Fibroblast of the aortic adventitia (primary cell): ENCODE measurements at regions not wholly inside any gene's neighbourhood (a gene's known extent, or its start where the extent isn't known, plus 50 kb on each side); places are given as distances from the start of the nearest gene placed in this dataset.

Experiments used
- DNase-seq: peaks from one replicate; pipeline ENCODE4 v3.0.0-alpha.2; 2010; ENCODE audit warnings: low read depth
- H3K4me3 ChIP-seq: 2 replicates; pipeline ENCODE4 v1.5.1; 2011; ENCODE audit warnings: low read depth, mild to moderate bottlenecking, control low read depth, low read length, moderate library complexity
- TF ChIP-seq, protein P1 (sequence below): IDR thresholded peaks from 2 replicates; pipeline ENCODE4 v1.5.1; 2011; ENCODE audit warnings: mild to moderate bottlenecking, low read length, control low read depth, inconsistent platforms; ENCODE audit not compliant: insufficient read depth

DNA sequence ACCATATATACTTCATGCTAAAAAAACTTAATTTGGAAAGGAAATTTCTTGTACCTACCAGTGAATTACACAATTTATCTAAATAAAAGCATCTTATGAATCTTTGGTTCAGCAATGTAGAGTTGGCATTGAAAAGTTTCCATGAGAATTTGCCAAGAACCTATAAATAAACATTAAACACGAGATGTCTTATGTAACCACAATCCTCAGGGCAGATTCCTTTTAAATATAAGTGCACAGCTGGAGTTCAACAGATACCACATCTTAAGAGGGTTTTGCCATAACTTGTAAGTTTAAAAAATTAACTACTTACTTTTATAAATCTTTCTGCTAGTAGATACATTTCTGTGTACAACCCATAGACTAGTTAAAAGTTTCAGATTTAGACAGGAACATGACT, 499.3 kb upstream of the ARRDC4 start:
- no peak for DNase-seq
- no peak overlapping the region for H3K4me3 ChIP-seq
- TF ChIP-seq, protein P1, sequence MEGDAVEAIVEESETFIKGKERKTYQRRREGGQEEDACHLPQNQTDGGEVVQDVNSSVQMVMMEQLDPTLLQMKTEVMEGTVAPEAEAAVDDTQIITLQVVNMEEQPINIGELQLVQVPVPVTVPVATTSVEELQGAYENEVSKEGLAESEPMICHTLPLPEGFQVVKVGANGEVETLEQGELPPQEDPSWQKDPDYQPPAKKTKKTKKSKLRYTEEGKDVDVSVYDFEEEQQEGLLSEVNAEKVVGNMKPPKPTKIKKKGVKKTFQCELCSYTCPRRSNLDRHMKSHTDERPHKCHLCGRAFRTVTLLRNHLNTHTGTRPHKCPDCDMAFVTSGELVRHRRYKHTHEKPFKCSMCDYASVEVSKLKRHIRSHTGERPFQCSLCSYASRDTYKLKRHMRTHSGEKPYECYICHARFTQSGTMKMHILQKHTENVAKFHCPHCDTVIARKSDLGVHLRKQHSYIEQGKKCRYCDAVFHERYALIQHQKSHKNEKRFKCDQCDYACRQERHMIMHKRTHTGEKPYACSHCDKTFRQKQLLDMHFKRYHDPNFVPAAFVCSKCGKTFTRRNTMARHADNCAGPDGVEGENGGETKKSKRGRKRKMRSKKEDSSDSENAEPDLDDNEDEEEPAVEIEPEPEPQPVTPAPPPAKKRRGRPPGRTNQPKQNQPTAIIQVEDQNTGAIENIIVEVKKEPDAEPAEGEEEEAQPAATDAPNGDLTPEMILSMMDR, result no peak

DNA sequence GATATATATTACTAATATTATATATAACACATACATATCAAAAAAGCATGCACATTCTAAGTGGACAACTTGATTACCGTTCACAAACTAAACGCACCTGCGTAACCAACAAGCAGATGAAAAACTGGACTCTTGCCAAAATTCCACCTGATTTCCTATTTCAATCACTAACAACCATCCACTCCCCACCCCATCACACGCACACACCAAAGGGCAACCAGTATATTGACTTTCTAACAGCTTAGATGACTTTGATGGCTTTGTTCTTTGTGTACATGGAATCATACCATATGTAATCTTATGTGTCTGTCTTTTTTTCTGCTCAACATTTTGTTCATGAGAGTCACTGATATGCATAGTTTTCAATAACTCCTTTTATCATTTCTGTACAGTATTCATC, 496.8 kb upstream of the ARRDC4 start:
- TF ChIP-seq, protein P1, result no peak
- no peak overlapping the region for H3K4me3 ChIP-seq
- DNase-seq, result no peak

GRCh38 chr15:97470417-97470816, 490.1 kb upstream of the ARRDC4 start:
- no peak for DNase-seq
- TF ChIP-seq, protein P1, result no peak
- H3K4me3 ChIP-seq, result no peak overlapping the region

GRCh38 chr15:97473627-97474026, 486.9 kb upstream of the ARRDC4 start:
- no peak overlapping the region for H3K4me3 ChIP-seq
- TF ChIP-seq, protein P1, result no peak
- DNase-seq, result no peak

DNA sequence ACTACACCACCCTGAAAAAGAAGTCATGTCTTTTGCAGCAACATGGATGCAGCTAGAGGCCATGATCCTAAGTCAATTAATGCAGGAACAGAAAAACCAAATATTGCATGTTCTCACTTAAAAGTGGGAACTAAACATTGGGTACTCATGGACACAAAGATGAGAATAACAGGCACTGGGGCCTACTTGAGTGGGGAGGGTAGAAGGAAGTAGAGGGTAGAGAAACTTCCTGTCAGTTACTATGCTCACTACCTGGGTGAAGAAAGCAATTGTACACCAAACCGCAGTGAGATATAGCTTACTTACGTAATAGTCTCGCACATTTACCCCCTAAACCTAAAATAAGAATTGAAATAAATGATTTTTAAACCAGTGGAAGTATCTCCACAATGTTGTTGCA, 480.5 kb upstream of the ARRDC4 start:
- no peak for DNase-seq
- no peak overlapping the region for H3K4me3 ChIP-seq
- TF ChIP-seq, protein P1, result no peak

DNA sequence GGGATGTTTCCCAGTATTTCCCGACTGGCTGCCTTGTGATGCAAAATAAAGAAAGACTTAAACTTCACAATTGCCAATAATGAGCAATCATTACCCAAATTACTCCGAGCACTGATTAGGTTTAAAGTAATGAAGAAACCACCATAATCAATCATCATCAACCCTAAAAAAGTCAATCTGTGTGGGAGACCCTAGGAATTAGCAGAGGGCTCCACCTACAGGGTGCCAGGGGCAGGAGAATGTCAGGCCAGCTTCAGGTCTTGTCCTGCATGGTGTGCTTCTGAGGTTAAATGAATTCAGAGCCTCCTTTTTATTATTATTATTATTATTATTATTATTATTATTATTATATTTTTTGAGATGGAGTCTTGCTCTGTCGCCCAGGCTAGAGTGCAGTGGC, 478.0 kb upstream of the ARRDC4 start:
- TF ChIP-seq, protein P1, result no peak

DNA sequence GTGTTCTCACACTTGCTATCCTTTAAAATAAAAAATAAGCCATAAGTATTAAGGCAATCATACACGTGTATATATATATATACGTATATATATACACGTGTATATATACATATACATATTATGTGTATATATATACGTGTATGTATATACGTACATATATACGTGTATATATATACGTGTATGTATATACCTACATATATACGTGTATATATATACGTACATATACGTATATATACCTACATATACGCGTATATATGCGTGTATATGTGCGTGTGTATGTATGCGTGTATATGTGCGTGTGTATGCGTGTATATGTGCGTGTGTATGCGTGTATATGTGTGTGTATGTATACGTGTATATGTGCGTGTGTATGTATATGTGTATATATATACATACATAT, 477.3 kb upstream of the ARRDC4 start:
- DNase-seq, result no peak
- TF ChIP-seq, protein P1, result no peak
- no peak overlapping the region for H3K4me3 ChIP-seq

More for the DNA sequence above, 478.0 kb upstream of the ARRDC4 start:
- no peak for DNase-seq
- no peak overlapping the region for H3K4me3 ChIP-seq
